ENCODE measurements at regions not wholly inside any gene's neighbourhood (a gene's known extent, or its start where the extent isn't known, plus 50 kb on each side); places are given as distances from the start of the nearest gene placed in this dataset.

GRCh38 chr11:122030286-122030685 lies 85.7 kb downstream of the BLID start:
- TF ChIP-seq RAD21 (IDR thresholded peaks at IDR 0.05; ENCODE audit: low read depth) (no peak), CREB1 (IDR thresholded peaks at IDR 0.05; ENCODE audit: low read depth) (no peak), FOXM1 (IDR thresholded peaks at IDR 0.05; ENCODE audit: borderline replicate concordance, low read depth) (no peak), TCF12 (IDR thresholded peaks at IDR 0.05; ENCODE audit: low read depth) (no peak), TAF1 (IDR thresholded peaks at IDR 0.05; ENCODE audit: low read depth) (no peak), EP300 (IDR thresholded peaks at IDR 0.05; ENCODE audit: borderline replicate concordance) (no peak), TEAD4 (IDR thresholded peaks at IDR 0.05) (no peak), EGR1 (IDR thresholded peaks at IDR 0.05) (no peak), NFIC (IDR thresholded peaks at IDR 0.05) (no peak), ZBTB7A (IDR thresholded peaks at IDR 0.05; ENCODE audit: low read depth) (no peak), CEBPB (IDR thresholded peaks at IDR 0.05) (no peak), USF1 (IDR thresholded peaks at IDR 0.05) (no peak)
- TF ChIP-seq, protein P1, sequence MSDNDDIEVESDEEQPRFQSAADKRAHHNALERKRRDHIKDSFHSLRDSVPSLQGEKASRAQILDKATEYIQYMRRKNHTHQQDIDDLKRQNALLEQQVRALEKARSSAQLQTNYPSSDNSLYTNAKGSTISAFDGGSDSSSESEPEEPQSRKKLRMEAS (IDR thresholded peaks at IDR 0.05): no peak
